H1 (cell line): ENCODE measurements at regions not wholly inside any gene's neighbourhood (a gene's known extent, or its start where the extent isn't known, plus 50 kb on each side); places are given as distances from the start of the nearest gene placed in this dataset.

ENCODE experiments used
- BACH1 ChIP-seq: IDR thresholded peaks from 2 replicates; pipeline ENCODE4 v1.6.1; 2012; ENCODE audit warnings: low read length, improper control_type of control experiment
- EGR1 ChIP-seq: IDR thresholded peaks from 2 replicates; pipeline ENCODE4 v1.6.1; 2011; ENCODE audit warnings: low read depth, low read length, borderline replicate concordance
- GABPA ChIP-seq: IDR thresholded peaks from 2 replicates; pipeline ENCODE4 v1.6.1; 2011; ENCODE audit warnings: mild to moderate bottlenecking, low read length, moderate library complexity, borderline replicate concordance; ENCODE audit not compliant: insufficient read depth
- JUN ChIP-seq: IDR thresholded peaks from 2 replicates; pipeline ENCODE4 v1.6.1; 2011; ENCODE audit warnings: low read depth, mild to moderate bottlenecking, improper control_type of control experiment, low read length
- JUND ChIP-seq: IDR thresholded peaks from 2 replicates; pipeline ENCODE4 v1.6.1; 2011; ENCODE audit warnings: mild to moderate bottlenecking, improper control_type of control experiment, low read length
- POLR2A ChIP-seq, 2 experiments: IDR thresholded peaks; 1 replicate in 1 of 2; 2 replicates in 1 of 2; pipeline ENCODE4 v1.6.1; 2011; ENCODE audit warnings: low read depth in 2 of 2, low read length in 2 of 2, mild to moderate bottlenecking in 2 of 2; ENCODE audit errors: control extremely low read depth in 1 of 2
- RAD21 ChIP-seq, 2 experiments: IDR thresholded peaks in 1 of 2; conservative IDR thresholded peaks in 1 of 2; 2 replicates each; pipeline ENCODE4 v1.6.1; 2011; ENCODE audit warnings: low read depth in 2 of 2, low read length in 2 of 2, improper control_type of control experiment in 1 of 2, inconsistent platforms in 1 of 2, mild to moderate bottlenecking in 1 of 2, moderate library complexity in 1 of 2
- SAP30 ChIP-seq: fragments of 300-600 bp; sonication (generic); IDR thresholded peaks from 2 replicates; pipeline ENCODE4 v1.7.1; 2012; ENCODE audit warnings: low read length, moderate library complexity, mild to moderate bottlenecking, inconsistent platforms; ENCODE audit not compliant: insufficient read depth, insufficient replicate concordance
- SUZ12 ChIP-seq: fragments of 200-600 bp; sonication (generic); IDR thresholded peaks from 2 replicates; pipeline ENCODE4 v1.6.1; 2012; ENCODE audit warnings: mild to moderate bottlenecking, inconsistent platforms, low read length, moderate library complexity, mixed read lengths
- TBP ChIP-seq: IDR thresholded peaks from 2 replicates; pipeline ENCODE4 v1.6.1; 2011; ENCODE audit warnings: low read depth, low read length, improper control_type of control experiment
- TF ChIP-seq, protein P1 (sequence below), 3 experiments: IDR thresholded peaks; 1 replicate in 2 of 3; 2 replicates in 1 of 3; pipeline versions ENCODE4 v1.5.1 to v1.6.1; 2011; ENCODE audit warnings: low read length in 3 of 3, mild to moderate bottlenecking in 3 of 3, inconsistent platforms in 2 of 3, low read depth in 1 of 3, moderate library complexity in 1 of 3; ENCODE audit not compliant: insufficient read depth in 1 of 3; ENCODE audit errors: control extremely low read depth in 1 of 3
- TF ChIP-seq, protein P2 (sequence below): IDR thresholded peaks from 2 replicates; pipeline ENCODE4 v1.6.1; 2012; ENCODE audit warnings: inconsistent platforms
- TF ChIP-seq, protein P3 (sequence below): IDR thresholded peaks from 2 replicates; pipeline ENCODE4 v1.6.1; 2011; ENCODE audit warnings: low read length, improper control_type of control experiment
- TF ChIP-seq, protein P4 (sequence below): IDR thresholded peaks from 2 replicates; pipeline ENCODE4 v1.6.1; 2011; ENCODE audit warnings: low read depth, mild to moderate bottlenecking, low read length; ENCODE audit not compliant: insufficient read depth

DNA sequence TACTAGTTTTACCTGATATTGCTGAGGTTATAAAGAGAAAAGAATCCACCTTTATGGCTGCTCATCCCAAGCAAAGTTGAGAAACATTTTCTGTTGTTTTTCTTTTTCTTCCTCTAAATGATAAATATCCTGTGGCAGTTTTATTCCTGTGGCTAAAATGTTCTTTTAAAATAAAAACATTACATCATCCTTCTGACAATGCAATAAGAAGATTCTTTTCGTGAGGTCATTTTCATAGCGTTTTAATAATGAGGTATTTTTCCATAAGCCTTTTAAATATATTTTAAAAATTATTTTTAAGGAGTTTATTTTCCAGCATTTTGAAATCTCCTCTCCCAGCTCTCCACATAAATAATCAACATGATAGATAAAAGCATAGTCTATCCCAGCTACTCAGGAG lies 52.8 kb upstream of the EPB41L3 start:
- TF ChIP-seq GABPA, result no peak
- TF ChIP-seq, protein P1, sequence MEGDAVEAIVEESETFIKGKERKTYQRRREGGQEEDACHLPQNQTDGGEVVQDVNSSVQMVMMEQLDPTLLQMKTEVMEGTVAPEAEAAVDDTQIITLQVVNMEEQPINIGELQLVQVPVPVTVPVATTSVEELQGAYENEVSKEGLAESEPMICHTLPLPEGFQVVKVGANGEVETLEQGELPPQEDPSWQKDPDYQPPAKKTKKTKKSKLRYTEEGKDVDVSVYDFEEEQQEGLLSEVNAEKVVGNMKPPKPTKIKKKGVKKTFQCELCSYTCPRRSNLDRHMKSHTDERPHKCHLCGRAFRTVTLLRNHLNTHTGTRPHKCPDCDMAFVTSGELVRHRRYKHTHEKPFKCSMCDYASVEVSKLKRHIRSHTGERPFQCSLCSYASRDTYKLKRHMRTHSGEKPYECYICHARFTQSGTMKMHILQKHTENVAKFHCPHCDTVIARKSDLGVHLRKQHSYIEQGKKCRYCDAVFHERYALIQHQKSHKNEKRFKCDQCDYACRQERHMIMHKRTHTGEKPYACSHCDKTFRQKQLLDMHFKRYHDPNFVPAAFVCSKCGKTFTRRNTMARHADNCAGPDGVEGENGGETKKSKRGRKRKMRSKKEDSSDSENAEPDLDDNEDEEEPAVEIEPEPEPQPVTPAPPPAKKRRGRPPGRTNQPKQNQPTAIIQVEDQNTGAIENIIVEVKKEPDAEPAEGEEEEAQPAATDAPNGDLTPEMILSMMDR (IDR thresholded peaks at IDR 0.05; ENCODE audit: control extremely low read depth in 1 of 3, insufficient read depth in 1 of 3, low read depth in 1 of 3, low read length in 3 of 3), result no peak
- TF ChIP-seq, protein P2, sequence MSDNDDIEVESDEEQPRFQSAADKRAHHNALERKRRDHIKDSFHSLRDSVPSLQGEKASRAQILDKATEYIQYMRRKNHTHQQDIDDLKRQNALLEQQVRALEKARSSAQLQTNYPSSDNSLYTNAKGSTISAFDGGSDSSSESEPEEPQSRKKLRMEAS, result no peak
- TF ChIP-seq TBP, result no peak
- TF ChIP-seq JUND, result no peak
- TF ChIP-seq, protein P3, sequence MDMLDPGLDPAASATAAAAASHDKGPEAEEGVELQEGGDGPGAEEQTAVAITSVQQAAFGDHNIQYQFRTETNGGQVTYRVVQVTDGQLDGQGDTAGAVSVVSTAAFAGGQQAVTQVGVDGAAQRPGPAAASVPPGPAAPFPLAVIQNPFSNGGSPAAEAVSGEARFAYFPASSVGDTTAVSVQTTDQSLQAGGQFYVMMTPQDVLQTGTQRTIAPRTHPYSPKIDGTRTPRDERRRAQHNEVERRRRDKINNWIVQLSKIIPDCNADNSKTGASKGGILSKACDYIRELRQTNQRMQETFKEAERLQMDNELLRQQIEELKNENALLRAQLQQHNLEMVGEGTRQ, result no peak
- no peak for TF ChIP-seq BACH1
- TF ChIP-seq RAD21 (IDR thresholded peaks at IDR 0.05 in 1 of 2, conservative IDR thresholded peaks at IDR 0.05 in 1 of 2; ENCODE audit: low read depth in 2 of 2, low read length in 2 of 2), result no peak
- TF ChIP-seq, protein P4, sequence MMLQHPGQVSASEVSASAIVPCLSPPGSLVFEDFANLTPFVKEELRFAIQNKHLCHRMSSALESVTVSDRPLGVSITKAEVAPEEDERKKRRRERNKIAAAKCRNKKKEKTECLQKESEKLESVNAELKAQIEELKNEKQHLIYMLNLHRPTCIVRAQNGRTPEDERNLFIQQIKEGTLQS, result no peak
- no peak for TF ChIP-seq SAP30
- no peak for TF ChIP-seq SUZ12
- TF ChIP-seq JUN, result no peak
- no peak for TF ChIP-seq POLR2A (IDR thresholded peaks at IDR 0.05; ENCODE audit: control extremely low read depth in 1 of 2, low read depth in 2 of 2, low read length in 2 of 2)
- no peak for TF ChIP-seq EGR1
